Fibroblast of skin of scalp (primary cell): ENCODE measurements at regions not wholly inside any gene's neighbourhood (a gene's known extent, or its start where the extent isn't known, plus 50 kb on each side); places are given as distances from the start of the nearest gene placed in this dataset.
"Not testable (repeated sequence)": the region's sequence is repeated elsewhere in the genome, so short reads cannot be mapped to it uniquely, and the experiment has no call there.

Experiments used
- DNase-seq: peaks from one replicate; pipeline ENCODE4 v3.0.0-alpha.2; 2013

DNA sequence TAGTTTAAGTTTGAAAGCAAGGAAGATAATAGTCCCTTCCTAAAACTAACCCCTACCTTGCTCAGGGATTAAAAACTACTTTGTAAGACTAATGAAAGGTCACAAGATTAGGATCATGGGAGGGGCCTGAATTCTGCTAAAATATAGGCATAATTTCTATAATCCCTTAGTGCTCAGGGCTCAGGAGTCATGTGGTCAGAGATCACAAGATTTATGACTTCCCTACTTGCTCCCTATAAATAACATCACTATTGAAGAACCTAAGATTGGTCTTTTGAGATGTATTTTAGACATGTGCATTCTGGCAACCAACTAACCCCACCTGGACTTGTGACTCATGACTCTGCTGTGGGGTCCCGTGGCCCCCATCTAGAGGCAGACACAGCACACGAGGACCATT lies 81.1 kb downstream of the STMND1 start:
- DNase-seq: no peak

DNA sequence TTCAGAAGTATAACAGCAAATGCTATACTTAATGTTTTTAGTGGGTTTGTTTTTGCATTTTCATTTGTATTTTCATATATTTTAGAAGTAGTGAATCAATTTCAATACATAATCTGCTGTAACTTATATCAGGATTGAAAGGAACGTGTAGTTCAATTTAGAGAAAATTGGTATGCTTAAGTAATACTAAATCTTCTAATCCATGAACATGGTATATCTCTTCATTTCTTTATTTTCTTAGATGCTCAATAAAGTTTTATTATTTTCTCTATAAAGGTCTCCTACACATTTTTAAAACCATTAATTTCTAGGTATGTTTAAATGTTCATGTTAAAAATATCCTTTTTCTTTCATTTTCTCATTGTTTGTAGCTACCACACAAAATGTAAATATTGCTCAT lies 85.1 kb downstream of the STMND1 start:
- DNase-seq: no peak

DNA sequence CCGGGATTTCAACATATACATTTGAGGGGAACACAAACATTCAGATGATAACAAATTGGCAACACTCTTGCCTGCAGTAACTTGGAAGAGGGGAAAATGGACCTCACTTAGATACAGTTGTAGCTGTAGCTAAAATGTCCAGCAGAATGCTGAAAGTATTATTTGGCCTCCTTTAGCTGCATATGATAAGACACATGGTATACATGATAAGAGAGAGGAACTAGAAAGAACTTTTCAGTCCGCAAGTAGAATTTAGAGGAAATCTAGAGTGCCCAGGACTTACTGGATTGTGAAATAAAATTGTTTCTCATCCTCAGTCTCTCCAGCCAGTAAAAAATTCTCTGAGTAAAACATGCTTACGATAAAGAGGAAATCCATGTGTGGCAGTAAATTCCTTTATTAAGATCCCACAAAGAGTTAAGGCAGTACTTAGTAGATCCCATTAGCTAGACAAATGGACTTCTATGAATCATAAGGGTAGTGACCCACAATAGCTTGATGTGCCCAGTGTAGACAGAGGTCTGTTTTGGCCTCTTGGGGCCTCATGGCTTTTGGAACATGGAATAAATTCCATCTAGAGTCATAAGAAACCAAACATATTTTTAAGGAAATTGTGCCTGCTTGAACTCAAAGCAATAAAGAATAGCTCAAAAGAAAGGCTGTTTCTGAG lies 87.9 kb upstream of the RBM24 start:
- DNase-seq: peak; percentile 12

DNA sequence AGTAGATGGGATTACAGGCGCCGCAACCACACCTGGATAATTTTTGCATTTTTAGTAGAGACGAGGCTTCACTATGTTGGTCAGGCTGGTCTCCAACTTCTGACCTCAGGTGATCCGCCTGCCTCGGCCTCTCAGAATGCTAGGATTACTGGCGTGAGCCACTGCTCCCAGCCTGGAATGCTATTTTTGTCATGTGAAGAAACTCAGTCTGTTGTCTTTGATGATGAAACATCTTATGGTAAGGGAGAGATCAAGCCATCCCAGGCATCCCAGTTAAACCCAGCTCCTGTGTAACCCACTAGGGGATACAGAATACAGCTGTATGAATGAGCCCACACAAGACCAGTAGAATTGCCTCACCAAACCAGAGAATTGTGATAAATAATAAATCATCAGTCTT lies 83.6 kb upstream of the RBM24 start:
- DNase-seq: no peak

DNA sequence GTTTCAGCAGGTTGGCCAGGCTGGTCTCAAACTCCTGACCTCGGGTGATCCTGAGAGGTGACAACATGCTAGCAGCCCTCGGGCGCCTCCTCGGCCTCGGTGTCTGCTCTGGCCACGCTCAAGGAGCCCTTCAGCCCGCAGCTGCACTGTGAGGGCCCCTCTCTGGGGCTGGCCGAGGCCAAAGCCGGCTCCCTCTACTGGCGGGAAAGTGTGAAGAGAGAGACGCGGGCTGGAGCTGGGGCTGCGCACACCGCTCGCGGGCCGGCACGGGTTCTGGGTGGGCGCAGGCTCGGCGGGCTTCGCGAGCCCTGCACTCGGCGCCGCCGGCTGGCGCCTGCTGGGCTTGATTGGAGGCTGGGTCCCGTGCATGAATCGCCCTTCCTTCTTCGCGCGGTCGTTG lies 80.8 kb upstream of the RBM24 start:
- peak; percentile 7 for DNase-seq

DNA sequence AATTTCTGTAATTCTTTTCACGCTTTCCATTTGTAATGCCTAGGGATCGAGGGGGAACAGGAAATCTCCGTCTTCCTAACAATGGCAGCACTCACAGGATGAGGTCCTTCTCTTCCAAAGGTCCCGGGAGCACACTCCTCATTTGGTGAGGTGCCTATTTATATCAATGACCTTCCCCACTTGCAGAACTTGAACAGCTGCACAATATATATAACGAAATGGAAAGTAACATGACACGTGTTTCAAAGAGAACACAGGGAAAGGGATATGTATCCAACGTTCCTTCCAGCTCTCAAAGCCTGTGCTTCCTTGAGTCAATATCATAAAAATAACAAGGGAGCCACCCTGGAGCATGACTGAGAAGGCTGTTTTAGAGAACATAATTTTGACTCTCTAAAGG lies 78.6 kb upstream of the RBM24 start:
- no peak for DNase-seq

DNA sequence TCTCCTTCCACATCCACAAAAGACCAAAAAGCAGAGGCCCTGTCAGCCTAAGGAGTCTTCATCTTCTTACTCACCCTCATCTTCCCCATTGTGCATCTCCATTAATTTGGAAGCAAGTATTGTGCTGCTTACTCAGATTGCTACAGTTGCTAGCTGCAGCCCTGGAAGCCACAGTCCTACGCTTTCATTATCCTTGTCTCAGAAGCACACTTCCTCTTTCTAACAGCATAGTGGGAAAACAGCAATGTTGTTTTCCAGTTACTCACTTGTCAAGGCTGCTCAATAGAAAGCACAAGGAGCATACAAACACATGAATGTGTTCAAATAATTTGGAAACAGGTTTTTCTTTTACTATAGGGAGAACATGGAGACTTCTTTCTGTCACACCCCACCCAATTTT lies 76.6 kb upstream of the RBM24 start:
- DNase-seq: no peak

DNA sequence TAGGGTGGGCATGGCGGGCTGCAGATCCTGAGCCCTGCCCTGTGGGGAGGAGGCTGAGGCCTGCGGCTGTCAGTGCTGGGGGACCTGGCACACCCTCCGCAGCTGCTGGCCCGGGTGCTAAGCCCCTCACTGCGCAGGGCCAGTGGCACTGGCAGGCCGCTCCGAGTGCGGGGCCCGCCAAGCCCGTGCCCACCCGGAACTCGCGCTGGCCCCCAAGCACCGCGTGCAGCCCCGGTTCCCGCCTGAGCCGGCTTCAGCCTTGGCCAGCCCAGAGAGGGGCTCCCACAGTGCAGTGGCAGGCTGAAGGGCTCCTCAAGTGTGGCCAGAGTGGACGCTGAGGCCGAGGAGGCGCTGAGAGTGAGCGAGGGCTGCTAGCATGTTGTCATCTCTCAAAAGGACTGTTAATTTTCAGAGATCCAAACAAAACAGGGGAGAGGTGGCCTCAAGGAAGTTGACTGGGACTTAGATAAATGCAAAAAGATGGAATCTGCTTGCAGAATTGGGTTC lies 74.5 kb upstream of the RBM24 start:
- no peak for DNase-seq

DNA sequence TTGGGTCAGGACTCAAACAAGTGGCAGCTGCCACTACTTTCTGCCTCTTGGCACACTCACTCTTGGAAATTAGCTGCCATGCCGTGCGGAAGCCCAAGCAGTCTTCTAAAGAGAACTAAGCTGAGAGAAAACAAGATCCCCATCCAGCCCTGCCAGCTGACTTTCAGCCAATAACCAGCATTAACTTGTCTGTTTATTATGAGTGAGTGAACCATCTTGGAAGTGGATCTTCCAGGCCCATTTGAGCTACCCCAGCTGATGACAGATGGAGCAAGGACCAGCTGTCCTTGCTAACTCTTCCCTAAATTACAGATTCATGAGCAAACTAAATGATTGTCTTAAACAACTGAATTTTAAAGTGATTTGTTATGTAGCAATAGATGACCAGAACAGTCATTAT lies 73.9 kb upstream of the RBM24 start:
- DNase-seq: no peak

DNA sequence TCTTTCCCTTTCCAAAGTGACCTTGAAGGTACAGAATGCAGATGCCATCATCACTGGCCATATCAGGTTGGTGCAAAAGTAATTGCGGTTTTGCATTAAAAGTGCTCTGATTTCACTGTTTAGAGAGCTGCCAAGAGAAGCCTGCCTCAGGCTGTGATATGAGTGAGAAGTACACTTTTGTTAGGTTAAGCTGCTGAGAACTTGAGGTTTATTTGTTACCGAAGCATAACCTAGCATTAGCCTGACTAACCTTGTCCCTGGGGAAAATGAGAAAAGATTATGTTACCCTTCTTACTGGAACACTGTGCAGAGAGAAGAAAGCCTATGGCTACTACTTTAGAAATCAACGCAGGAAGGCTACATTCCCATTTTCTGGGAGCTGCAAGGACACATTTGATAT lies 70.5 kb upstream of the RBM24 start:
- DNase-seq: no peak

DNA sequence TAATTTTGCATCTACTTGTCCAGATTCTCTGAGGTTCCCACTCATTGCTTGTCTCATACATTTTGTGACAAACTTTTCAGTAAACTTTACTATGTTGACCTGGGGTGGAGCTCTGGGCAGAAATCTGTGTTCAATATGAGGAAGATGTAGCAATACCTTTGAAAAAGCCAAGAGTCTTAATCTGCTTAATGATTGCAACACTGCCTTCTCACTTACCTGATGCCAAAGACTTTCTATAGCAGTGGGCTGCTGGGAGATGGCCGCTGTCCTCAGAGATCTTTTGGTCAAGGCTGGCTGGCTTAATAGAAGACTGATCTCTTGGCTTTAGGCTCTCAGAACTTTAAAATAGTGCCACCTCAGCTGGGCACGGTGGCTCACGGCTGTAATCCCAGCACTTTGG lies 70.1 kb upstream of the RBM24 start:
- no peak for DNase-seq

DNA sequence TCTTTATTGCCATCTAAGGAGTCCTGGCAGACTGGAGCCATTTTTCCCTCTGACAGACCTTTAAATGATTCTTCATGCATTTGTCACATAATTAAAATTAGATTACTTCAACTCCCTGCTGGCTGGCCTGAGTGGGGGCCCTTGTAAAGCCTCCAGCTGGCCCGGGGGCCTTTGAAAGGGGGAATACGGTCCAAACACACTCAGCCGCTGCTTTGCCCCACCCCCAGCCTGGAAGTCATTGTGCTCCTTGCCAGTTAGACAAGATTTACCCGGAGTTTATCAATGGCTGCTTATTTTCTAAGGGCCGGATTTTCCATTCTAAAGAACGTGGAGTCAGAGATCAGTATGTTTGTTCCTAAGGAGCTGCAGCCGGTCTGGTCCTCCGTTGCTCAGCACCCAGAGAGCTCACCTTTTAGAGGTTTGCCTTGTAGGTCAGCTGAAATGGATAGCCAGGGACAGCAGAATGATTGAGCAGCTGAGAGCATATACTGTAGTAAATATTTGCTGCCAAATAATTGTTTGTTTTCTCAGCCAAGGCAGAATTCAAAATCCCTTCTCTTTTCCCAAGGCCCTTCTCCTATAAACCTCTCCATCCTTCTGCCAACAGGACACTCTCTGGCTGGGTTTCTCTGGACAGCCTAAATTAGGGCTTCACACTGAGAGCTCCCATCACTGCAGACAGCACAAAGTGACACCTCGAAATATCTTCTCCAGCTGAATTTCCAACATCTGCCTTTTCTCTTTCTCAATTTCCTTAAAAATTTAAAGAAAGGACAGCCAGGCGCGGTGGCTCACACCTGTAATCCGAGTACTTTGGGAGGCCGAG lies 68.4 kb upstream of the RBM24 start:
- peak; percentile 13 for DNase-seq

DNA sequence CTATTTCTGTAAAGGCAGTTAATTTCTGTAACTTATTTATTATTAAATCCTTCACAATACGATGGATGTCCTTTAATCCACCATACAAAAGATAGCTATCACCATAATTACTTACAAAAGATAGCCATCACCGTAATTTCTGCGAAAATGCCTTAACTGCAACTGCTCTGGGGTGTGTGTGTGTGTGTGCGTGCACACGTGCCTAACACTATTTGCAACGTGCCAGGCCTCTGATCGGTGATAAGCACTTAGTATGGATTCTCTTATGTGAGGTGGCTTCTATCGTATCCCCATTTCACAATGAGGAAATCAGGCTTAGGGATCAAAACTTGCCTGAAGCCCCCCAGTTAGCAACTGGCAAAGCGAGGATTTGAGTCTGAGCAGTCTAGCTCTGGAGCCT lies 67.1 kb upstream of the RBM24 start:
- no peak for DNase-seq

DNA sequence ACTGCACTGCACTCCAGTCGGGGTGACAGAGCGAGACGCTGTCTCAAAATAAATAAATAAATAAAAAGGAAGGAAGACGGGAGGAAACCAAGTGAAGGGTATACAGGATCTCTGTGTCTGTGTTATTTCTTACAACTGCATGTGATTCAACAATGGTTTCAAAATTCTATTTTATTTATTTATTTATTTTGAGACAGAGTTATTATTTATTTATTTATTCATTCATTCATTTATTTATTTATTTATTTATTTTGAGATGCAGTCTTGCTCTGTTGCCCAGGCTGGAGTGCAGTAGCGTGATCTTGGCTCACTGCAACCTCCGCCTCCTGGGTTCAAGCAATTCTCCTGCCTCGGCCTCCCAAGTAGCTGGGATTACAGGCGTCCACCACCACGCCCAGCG lies 64.2 kb upstream of the RBM24 start:
- not testable (repeated sequence) for DNase-seq

DNA sequence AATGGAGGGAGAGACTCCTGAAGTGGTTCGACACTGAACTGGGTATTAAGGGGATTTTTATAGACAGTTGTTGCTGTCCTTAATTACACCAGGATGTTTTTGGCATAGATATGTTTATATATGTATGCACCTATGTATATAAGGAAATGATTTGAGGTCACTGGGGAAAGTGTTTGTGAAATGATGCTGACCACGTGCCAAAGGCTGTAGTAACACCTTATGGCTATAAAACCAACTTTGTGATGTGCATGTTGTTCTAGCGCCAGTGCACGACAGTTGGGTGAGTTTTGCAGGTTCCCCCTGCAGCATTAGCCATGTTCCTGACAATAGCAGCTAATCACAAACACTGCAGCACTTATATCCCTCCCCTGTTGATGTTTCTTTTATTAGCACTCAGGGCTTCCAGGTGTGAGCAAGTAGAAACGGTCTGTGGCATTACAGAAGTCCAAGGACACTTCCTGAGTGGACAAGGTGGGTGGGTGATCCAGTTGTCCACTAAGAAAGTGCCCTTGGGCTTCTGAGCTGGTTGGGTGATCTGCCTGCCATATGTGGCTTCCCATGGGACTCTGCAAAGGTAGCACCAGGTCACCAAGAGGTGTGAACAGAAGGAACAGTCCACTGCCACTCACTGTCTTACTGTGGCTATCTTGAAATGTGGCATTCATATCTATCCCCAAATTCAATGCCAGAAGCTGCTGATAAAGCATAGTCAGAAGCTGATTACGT lies 63.0 kb upstream of the RBM24 start:
- no peak for DNase-seq

DNA sequence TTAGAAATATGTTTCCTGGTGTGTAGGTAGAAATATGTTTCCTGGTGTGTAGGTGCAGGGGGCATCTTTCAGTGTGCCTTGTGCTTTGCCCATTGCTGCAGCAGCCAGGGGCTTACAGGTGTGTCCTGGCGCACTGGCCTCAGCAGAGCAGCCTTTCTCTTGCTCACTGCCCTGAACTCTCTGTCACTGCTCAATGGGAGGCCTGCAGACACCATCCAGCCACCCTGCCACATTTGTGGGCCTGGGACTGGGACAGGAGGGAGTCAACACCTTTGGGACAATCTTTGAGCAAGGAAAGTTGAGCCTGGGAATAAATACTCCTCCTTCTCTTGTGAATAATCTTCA lies 62.4 kb upstream of the RBM24 start:
- DNase-seq: no peak

DNA sequence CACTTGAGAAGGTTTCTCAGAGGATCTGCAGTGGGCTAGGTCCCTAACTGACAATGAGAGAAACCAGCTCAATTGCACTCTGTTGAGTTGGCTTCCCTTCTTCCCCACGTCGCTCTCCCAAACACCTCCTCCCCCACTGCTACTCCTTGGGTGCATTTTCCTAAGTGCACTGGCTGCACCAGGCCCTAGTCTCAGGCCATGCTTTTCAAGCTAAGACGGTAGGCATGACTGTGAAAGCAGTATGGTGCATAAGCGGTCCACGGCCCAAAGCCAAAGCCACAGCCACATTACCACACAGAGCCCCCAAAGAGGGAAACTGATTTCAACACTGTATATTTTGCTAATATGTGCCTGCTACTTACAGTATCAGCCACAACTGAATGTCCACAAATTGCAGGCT lies 62.1 kb upstream of the RBM24 start:
- DNase-seq: no peak

DNA sequence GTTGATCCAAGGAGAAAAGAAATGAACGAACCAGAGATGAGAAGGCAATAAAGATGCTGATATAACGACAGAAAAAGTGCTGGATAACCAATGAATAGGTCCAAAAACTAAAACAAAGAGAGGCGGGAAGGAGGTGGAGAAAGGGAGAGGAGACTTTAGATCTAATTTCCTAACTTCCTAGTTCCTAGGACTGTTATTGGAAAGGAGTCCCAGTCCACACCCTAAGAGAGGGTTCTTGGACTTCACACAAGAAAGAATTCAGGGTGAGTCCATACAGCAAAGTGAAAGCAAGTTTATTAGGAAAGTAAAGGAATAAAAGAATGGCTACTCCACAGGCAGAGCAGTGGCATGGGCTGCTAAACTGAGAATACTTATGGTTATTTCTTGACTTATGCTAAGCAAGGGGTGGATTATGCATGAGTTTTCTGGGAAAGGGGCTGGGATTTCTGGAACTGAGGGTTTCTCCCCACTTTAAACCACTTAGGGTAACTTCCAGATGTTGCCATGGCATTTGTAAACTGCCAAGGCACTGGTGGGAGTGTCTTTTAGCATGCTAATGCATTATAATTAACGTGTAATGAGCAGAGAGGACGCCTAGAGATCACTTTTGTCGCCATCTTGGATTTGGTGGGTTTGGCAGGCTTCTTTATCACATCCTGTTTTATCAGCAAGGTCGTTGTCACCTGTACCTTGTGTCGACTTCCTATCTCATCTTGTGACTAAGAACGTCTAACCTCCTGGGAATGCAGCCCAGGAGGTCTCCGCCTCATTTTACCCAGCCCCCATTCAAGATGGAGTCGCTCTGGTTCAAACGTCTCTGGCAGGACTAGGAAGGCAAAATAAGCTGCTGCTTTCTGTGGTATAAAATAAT lies 60.9 kb upstream of the RBM24 start:
- DNase-seq: no peak

DNA sequence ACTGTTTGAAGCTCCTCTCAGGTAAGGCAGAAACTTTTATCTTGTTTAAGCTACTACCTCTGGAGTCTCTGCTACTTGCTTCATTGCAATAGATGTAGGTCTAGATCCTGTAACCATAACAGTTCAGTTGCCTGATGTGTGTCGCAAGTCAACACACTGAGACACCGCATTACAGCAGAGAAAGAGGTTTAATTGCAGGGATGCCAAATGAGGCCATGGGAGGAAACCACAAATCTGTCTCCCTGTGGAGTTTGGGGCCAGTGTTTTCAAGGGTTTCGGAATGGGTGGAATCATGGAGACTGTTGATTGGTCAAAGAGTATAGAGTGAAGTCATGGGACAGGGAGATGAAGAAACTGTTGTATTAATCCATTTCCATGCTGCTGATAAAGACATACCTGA lies 57.1 kb upstream of the RBM24 start:
- DNase-seq: peak; percentile 12

DNA sequence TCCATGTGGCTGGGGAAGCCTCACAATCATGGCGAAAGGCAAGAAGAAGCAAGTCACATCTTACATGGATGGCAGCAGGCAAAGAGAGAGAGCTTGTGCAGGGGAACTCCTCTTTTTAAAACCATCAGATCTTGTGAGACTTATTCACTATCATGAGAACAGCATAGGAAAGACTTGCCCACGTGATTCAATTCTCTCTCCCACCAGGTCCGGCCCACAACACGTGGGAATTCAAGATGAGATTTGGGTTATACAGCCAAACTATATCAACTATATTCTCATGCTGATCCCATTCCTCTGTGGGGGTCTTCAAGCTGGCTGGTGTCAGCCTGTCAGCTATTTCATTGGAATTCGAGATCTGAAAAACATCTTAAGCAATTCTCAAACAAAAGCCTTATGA lies 56.7 kb upstream of the RBM24 start:
- DNase-seq: not testable (repeated sequence)

DNA sequence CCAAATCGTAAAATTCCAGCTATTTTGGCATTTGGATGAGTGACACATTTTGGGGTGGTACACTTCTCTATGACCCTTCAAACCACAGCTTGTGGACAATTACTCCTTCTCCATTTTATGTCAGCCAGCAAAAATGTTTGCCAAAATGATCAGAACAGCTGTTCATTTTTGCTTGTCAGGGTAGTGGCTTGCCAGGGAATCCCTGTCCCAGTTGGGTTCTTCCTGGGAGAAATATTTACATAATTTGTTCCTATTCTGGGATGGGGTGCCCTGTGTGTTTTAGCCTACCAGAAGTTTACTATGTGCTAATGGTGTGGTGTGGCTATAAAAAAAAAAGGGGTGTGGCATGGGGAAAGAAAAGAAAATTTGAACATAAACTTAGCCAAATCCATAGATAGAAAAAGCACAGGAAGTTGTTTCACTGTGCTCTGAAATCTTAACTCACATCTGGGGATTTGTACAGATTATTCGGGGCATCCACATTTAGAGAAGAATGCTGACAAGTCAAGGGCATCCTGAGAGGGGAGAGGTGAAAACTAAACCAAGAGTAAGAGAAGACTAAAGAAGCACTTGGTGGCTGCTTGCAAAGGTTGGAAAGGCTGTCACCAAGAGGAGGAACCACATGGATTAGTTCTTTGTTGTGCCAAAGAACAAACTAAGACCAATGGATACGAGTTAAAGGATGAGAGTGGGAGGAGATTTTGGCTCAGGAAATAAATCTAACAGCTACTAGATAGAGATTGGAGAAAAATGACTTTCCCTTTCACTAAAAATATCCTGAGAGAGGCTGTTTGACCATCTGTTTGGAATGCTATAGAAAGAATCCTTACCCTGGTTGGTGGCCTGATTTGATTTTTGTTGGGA lies 55.2 kb upstream of the RBM24 start:
- no peak for DNase-seq

DNA sequence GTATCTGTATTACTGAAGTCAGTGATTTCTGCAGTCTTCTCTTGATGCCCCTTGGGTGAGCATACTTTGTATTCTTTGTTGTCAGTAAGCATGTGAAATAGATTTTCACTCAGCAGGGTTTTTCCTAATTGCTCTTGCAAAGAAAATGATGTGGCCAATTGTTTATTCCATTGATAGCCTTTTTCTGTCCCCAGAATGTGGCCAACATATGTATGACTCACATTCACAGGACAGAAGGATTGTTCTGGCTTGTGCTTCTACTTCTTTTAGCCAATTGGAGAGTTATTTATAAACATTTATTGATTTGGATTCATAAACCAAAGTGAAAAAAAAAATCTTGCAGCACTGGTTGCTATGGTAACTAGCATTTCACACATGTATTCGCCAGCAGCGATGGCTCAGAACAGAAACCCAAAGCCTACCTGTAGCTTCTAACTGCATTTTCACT lies 54.4 kb upstream of the RBM24 start:
- peak; percentile 7 for DNase-seq
